LHCN-M2 (cell line): ENCODE measurements at regions not wholly inside any gene's neighbourhood (a gene's known extent, or its start where the extent isn't known, plus 50 kb on each side); places are given as distances from the start of the nearest gene placed in this dataset.

Experiments used
- DNase-seq: peaks from one replicate; pipeline ENCODE4 v3.0.0-alpha.2; 2012; ENCODE audit warnings: low read depth

DNA sequence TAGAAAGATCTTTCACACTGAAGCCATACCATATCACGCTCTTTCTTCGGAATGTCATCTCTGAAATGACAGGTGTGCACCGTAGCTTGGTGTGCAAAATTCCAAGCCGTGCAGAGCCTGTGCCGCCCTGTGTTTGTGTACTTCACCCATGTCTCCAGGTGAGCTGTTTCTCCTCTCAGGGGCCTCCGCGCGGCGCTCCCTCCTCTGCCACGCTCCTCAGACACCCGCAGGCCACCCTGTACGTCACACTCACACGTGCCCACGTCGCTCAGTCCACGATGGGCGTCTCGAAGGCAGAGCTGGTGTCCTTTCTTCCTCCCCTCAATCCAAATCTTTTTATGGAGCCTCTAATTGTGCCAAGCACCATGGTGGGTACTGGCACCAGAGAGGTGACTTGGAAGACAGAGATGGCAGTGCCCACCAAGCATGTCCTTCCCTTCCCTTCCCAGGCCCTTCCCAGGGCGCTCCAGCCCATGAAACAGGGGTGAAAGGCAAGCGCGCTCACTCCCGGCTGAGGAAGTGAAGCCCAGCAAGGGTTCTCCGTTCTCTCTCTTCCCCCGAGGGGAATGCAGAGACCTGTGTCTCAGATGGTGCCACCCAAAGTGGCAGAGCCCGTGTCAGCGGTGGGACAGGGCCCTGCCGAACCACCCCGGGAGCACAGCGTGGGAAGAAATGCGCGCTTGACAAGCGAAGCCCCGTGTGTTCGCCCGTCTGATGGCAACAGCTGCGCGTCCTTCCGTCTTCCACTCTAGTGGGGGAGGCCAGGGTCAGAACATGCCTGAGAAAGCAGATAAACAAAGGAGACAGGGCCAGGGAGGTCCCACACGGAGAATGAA is 292.5 kb upstream of the SHH start:
- DNase-seq, result no peak

GRCh38 chr7:156102267-156102666 is 290.0 kb upstream of the SHH start:
- DNase-seq, result no peak

DNA sequence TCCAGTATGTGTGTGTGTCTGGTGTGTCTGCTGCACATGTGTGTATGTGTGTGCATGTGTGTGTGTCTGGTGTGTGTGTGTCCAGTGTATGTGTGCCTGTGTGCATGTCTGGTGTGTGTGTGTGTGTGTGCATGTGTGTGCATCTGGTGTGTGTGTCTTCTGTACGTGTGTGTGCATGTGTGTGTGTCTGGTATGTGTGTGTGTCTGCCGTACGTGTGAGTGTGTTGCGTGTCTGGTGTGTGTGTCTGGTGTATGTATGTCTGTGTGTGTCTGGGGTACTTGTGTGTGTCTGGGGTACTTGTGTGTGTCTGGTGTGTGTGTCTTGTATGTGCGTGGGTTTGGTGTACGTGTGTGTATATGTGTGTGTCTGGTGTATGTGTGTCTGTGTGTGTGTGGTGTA is 289.1 kb upstream of the SHH start:
- no peak for DNase-seq

GRCh38 chr7:156100086-156100485 is 287.8 kb upstream of the SHH start:
- no peak for DNase-seq

DNA sequence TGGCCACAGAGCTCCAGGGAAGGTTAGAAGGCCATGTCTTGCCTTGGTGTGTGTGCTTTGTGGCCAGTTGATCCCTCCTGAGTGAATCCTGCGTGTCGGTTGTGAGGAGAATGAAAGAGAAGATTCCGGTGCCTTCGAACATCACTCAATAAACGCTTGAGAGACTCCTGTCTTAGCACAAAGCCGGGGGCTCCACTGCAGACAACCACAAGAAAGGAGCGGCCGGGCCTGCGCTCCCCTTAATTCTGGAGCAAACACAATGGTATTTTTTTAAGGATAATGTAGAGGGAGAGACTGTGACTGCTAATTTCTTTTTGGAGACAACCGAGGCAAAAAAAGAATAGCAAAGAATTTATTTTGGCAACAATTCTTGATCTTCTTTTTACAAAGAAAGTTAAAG is 286.8 kb upstream of the SHH start:
- DNase-seq, result no peak

DNA sequence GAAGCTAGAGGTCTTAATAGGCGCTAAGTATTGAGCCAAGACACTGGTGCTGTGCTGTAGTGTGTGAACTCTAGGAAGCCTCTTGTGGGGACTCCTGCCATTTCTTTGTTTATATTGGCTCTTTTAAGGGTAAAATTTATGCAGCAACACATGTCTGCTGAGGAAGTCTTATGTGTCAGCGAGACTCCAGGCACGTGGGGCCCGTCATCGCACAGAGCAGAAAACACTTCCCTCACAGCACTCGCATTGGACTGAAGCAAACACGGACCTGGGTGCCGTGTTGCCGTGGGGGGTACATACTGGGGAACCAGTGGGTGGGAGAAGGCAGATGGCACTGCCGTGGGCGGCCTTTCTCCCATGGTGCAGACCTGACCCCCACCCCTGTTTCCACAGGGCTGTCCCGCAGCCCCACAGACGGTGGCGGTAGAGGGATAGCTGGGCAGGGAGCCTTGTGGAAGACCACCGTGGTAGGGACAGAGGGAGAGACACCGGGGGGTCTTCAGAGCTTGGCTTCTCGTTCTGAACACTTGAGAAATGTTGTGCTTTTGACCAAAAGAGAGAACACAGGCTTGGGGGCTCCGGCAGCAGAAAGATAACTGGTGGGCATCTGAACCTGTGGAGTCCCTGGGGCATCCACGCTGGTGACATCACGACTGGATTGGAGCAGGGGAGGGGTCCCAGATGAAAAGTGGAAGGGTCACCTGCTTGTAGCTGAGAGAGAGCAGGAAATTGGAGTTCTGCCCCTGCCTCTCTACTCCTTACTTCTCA is 284.7 kb upstream of the SHH start:
- DNase-seq, result no peak

DNA sequence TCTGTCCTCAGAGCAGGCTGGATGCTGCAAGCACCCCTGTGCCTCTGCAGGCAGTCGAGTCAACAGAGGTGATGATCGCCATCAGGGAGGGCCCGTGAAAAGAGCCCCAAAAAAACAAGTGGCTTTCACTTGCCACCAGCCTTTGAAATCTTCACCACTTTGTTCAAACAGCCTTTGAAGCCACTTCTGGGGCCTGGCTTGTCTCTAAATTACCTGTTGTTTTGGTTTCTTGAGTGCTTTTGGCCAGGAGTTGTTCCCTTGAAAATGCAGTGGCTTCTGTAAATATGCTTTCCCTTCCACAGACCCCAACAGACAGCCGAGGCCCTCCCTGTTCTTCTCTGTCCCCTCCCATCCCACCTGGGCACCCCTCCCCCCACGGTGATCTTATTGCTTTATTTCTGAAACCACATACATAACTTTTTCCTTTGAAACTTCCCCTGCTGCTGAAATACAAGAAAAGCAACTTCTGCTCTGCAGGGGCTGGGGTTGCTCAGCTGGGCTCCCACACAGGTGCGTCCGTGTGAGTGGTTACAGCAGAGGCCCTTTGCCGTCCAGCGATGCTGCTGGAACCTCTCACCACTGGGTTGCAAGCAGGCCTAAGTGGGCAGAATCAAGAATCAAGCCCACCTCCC is 283.8 kb upstream of the SHH start:
- DNase-seq, result no peak

- DNase-seq, result no peak
Observed at GRCh38 chr7:156094350-156095146, 282.3 kb upstream of the SHH start.

GRCh38 chr7:156092307-156092706 is 280.0 kb upstream of the SHH start:
- DNase-seq, result no peak

GRCh38 chr7:156091519-156092080 is 279.3 kb upstream of the SHH start:
- DNase-seq, result no peak

DNA sequence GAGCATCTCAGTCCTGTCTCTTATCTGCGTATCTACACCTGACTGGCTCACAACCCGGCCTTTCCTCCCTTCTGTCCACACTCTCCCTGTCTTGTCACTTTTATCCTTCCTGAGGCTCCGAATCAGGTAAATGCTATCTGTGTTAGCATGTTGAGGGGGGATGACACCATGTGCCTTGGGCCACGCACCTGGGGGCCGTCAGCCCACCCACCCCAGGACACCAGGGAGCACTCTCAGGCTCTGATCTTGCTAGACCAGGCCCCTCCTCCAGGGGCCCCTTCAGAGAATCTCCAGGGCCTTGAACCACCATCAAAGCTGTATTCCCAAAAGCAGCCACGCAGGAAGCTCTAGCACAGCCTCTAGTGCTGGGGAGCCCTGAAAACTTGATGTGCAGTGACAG is 278.7 kb upstream of the SHH start:
- DNase-seq, result no peak

- DNase-seq, result no peak
Observed at GRCh38 chr7:156089222-156089621, 277.0 kb upstream of the SHH start.

GRCh38 chr7:156088115-156088514 is 275.9 kb upstream of the SHH start:
- no peak for DNase-seq

- DNase-seq, result no peak
Observed at GRCh38 chr7:156082048-156083040, 270.1 kb upstream of the SHH start.

GRCh38 chr7:156080596-156080995 is 268.3 kb upstream of the SHH start:
- no peak for DNase-seq

DNA sequence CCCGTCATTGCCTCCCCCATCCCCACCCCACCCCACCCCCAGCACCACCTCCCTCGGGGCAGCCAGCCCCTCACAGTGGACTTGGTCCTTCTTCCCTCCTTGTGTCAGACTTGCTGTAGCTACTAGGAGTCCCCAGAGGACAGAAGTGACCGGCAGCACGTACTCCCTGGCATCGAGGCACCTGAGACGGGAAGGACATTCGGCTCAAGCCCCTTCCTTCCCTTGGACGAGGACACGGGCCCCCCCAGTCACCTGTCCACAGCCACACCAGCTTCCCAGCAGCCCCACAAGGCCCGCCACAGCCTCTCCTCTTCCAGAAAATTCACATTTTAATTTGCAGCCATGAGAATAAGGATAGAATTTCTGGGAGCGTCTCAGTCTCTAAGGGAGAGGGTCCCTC is 267.8 kb upstream of the SHH start:
- DNase-seq, result no peak

DNA sequence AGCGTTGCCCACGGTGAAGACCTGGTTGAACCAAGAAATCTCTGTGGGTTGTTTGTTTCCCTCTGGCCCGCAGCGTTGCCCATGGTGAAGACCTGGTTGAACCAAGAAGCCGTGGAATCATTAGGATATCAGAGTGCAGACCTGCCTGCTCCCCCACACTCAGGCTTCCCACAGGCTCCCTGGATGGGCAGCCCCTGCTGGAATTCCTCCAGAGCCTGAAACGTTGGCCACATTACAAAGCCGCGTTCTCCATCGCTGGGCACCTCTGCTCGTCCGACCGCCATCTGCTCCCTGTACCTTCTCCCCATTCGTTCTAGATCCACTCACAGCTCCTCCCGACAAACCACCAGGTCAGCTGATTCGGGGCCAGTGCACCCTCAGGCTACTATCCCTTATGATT is 266.9 kb upstream of the SHH start:
- no peak for DNase-seq

GRCh38 chr7:156074982-156075615 is 262.8 kb upstream of the SHH start:
- no peak for DNase-seq

DNA sequence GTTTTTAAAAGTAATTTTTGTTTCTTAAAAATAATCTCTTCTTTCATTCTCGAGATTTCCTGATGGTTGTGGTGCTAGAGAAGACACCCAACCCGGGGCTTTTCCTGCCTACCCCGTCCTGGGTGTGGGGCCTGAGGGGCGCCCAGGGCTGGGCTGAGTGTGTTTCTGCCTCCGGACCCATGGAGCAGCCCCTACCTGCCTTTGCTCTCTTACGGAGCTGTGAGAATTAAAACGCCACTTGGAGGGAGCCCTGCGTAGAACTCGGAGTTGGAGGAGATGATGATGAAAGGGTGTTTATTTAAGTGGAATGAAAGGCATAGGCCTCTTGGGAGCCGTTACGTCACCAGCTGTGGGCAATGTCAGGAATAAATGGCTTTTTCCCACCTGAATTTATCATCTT is 261.8 kb upstream of the SHH start:
- DNase-seq, result no peak
